Caco-2 (cell line): ENCODE measurements at regions not wholly inside any gene's neighbourhood (a gene's known extent, or its start where the extent isn't known, plus 50 kb on each side); places are given as distances from the start of the nearest gene placed in this dataset.

Experiments
- BruUV-seq: library from RNA; stranded (reverse); fragments of 400-500 nt; replicated peaks from 2 replicates; lab custom pipeline; 2021; lab: Mats Ljungman, UMichigan
- CTCF ChIA-PET: fragments of 300-600 bp; sonication (Branson Sonifier 250); formaldehyde crosslinking; loops from one replicate; lab custom pipeline; 2022; ENCODE audit warnings: antibody characterized with exemption; lab: Charles Lee
- POLR2A ChIA-PET: fragments of 300-600 bp; sonication (Branson Sonifier 250); formaldehyde crosslinking; loops from one replicate; lab custom pipeline; 2022; ENCODE audit warnings: antibody characterized with exemption; lab: Charles Lee
- DNase-seq, 2 experiments: peaks; one replicate each; pipeline versions ENCODE4 v3.0.0 to v3.0.0-alpha.2; 2020 to 2022
- H3K27me3 ChIP-seq: replicated peaks from 2 replicates; pipeline ENCODE4 v1.6.0; 2011; ENCODE audit warnings: low read length; ENCODE audit not compliant: control insufficient read depth, insufficient read depth
- H3K36me3 ChIP-seq: 2 replicates; pipeline ENCODE4 v1.5.1; 2011; ENCODE audit warnings: low read length; ENCODE audit not compliant: control insufficient read depth, insufficient read depth
- H3K4me1 ChIP-seq: fragments of 250-450 bp; sonication (Bioruptor Pico); 2 replicates; pipeline ENCODE4 v1.5.1; 2020; ENCODE audit warnings: mild to moderate bottlenecking
- H3K4me3 ChIP-seq: 2 replicates; pipeline ENCODE4 v1.5.1; 2011; ENCODE audit warnings: low read depth, mild to moderate bottlenecking, control low read depth, low read length
- H3K9me3 ChIP-seq: fragments of 250-450 bp; sonication (Bioruptor Pico); 2 replicates; pipeline ENCODE4 v1.5.1; 2020; ENCODE audit warnings: mild to moderate bottlenecking, moderate library complexity
- H3K27ac Mint-ChIP-seq: one replicate; pipeline ENCODE4 v1.8.0; 2022; ENCODE audit warnings: mixed read lengths; ENCODE audit not compliant: unreplicated experiment
- H3K27me3 Mint-ChIP-seq: one replicate; pipeline ENCODE4 v1.8.0; 2022; ENCODE audit warnings: mixed read lengths; ENCODE audit not compliant: insufficient read depth, unreplicated experiment
- H3K36me3 Mint-ChIP-seq: one replicate; pipeline ENCODE4 v1.8.0; 2022; ENCODE audit warnings: mild to moderate bottlenecking, mixed read lengths; ENCODE audit not compliant: insufficient read depth, unreplicated experiment
- H3K4me1 Mint-ChIP-seq: one replicate; pipeline ENCODE4 v1.8.0; 2022; ENCODE audit warnings: low read depth, mixed read lengths; ENCODE audit not compliant: unreplicated experiment
- H3K4me3 Mint-ChIP-seq: one replicate; pipeline ENCODE4 v1.8.0; 2022; ENCODE audit warnings: mild to moderate bottlenecking, moderate library complexity, mixed read lengths; ENCODE audit not compliant: unreplicated experiment
- H3K9me3 Mint-ChIP-seq: one replicate; pipeline ENCODE4 v1.8.0; 2022; ENCODE audit warnings: mixed read lengths; ENCODE audit not compliant: unreplicated experiment
- intact Hi-C: fragments of 100-400 bp; cut with micrococcal nuclease; formaldehyde crosslinking; loops from one replicate; pipeline ENCODE4 v1.10.0; 2022; ENCODE audit not compliant: unreplicated experiment
- TF ChIP-seq, protein P1 (sequence below), 2 experiments: fragments of 200-600 bp in 1 of 2; IDR thresholded peaks; 1 replicate in 1 of 2; 2 replicates in 1 of 2; pipeline versions ENCODE4 v1.5.1 to v1.8.0; 2011 to 2022; ENCODE audit warnings: antibody characterized with exemption in 1 of 2, control low read depth in 1 of 2, inconsistent platforms in 1 of 2, low read depth in 1 of 2, low read length in 1 of 2, mild to moderate bottlenecking in 1 of 2, moderate library complexity in 1 of 2; ENCODE audit not compliant: insufficient read depth in 1 of 2, severe bottlenecking in 1 of 2, unreplicated experiment in 1 of 2

DNA sequence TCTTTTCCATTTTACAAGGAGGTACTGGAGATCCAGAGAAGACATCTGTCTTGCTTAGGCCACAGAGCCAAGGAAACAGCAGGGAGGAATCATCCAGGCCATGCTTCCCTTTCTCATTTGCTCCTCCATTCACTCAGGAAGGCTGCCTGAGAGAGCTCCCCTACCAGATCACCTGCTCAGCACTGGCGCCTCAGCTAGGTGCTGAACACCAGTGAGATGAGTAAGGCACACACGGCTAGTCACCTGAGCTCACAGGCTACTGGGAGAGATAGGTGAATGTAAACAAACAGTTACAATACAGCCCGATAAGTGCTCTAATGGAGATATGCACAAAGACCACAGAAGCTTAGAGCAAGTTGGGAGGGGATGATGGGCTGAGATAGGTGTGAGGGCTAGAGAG lies 149.8 kb upstream of the ARHGEF9 start:
- H3K4me1 Mint-ChIP-seq: no peaks in the 10 kb centered on the region
- H3K27me3 Mint-ChIP-seq: peaks cover 3% of the 10 kb centered on the region
- Histone ChIP-seq H3K4me1 (no peaks in the 10 kb centered on the region), H3K9me3 (no peaks in the 10 kb centered on the region), H3K27me3 (no peaks in the 10 kb centered on the region), H3K4me3 (no peak overlapping the region), H3K36me3 (no peaks in the 10 kb centered on the region)
- ChIA-PET POLR2A (no interaction called here), CTCF (no interaction called here)
- H3K9me3 Mint-ChIP-seq: peaks cover 9% of the 10 kb centered on the region
- no peaks in the 10 kb centered on the region for H3K36me3 Mint-ChIP-seq
- no peak for DNase-seq
- no TSS peak for BruUV-seq
- TF ChIP-seq, protein P1, sequence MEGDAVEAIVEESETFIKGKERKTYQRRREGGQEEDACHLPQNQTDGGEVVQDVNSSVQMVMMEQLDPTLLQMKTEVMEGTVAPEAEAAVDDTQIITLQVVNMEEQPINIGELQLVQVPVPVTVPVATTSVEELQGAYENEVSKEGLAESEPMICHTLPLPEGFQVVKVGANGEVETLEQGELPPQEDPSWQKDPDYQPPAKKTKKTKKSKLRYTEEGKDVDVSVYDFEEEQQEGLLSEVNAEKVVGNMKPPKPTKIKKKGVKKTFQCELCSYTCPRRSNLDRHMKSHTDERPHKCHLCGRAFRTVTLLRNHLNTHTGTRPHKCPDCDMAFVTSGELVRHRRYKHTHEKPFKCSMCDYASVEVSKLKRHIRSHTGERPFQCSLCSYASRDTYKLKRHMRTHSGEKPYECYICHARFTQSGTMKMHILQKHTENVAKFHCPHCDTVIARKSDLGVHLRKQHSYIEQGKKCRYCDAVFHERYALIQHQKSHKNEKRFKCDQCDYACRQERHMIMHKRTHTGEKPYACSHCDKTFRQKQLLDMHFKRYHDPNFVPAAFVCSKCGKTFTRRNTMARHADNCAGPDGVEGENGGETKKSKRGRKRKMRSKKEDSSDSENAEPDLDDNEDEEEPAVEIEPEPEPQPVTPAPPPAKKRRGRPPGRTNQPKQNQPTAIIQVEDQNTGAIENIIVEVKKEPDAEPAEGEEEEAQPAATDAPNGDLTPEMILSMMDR (IDR thresholded peaks at IDR 0.05; ENCODE audit: insufficient read depth in 1 of 2, low read depth in 1 of 2, low read length in 1 of 2, severe bottlenecking in 1 of 2, unreplicated experiment in 1 of 2): no peak
- H3K4me3 Mint-ChIP-seq: no peak overlapping the region
- intact Hi-C loops: no loop called here
- no peak overlapping the region for H3K27ac Mint-ChIP-seq

DNA sequence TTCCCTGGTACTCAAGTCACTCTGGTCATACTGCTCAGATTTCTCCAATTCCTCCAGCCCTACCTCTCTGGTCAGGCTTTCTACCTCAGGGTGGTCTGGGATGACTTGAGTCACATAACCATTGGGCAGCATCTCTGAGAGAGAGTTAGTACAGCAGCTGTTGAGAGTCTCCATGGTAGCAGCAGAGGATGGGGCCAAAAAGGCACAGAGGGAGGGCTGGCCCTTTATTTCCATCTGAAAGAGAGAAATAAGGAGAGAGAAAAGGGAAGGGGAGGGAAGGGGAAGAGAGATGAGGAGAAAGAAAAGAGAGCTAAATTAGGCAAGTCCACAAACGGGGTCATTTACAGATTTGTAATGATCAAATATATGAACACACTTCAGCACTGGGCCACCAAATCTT lies 149.1 kb upstream of the ARHGEF9 start:
- POLR2A ChIA-PET: no interaction called here

DNA sequence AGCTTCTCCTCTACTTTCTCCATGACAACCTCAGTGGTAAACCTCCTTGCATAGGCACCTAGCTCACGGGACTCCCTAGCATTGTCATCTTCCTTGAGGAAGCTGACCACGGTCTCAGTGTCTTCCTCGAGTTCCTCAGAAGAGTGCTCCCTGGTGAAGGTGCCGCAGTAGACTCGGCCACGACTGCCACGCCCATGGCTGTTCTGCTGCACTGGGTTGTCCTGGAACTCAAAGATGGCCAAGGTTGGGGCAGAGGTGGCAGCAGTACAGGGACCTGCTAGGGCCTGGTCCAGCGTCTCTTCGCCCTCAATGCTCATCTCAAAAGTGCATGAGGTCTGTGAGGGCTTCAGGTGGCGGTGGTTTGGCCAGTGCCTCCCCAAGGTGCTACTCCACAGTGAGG lies 147.9 kb upstream of the ARHGEF9 start:
- CTCF ChIA-PET: no interaction called here
- Mint-ChIP-seq H3K36me3 (no peaks in the 10 kb centered on the region), H3K27ac (no peak overlapping the region), H3K27me3 (no peaks in the 10 kb centered on the region), H3K9me3 (peaks cover 10% of the 10 kb centered on the region), H3K4me1 (no peaks in the 10 kb centered on the region), H3K4me3 (no peak overlapping the region)
- BruUV-seq: no TSS peak
- intact Hi-C loops: no loop called here
- no peak overlapping the region for H3K4me3 ChIP-seq
- H3K36me3 ChIP-seq: no peaks in the 10 kb centered on the region
- POLR2A ChIA-PET: no interaction called here
- H3K27me3 ChIP-seq: no peaks in the 10 kb centered on the region
- H3K4me1 ChIP-seq: no peaks in the 10 kb centered on the region
- TF ChIP-seq, protein P1 (IDR thresholded peaks at IDR 0.05; ENCODE audit: insufficient read depth in 1 of 2, low read depth in 1 of 2, low read length in 1 of 2, severe bottlenecking in 1 of 2, unreplicated experiment in 1 of 2): no peak
- no peak for DNase-seq
- H3K9me3 ChIP-seq: no peaks in the 10 kb centered on the region

More for the DNA sequence above, 149.1 kb upstream of the ARHGEF9 start:
- Histone ChIP-seq H3K27me3 (no peaks in the 10 kb centered on the region), H3K4me3 (no peak overlapping the region), H3K36me3 (no peaks in the 10 kb centered on the region), H3K9me3 (no peaks in the 10 kb centered on the region), H3K4me1 (no peaks in the 10 kb centered on the region)
- Mint-ChIP-seq H3K4me1 (no peaks in the 10 kb centered on the region), H3K27ac (no peak overlapping the region), H3K4me3 (no peak overlapping the region), H3K9me3 (peaks cover 9% of the 10 kb centered on the region), H3K27me3 (peaks cover 3% of the 10 kb centered on the region), H3K36me3 (no peaks in the 10 kb centered on the region)
- CTCF ChIA-PET: no interaction called here
- TF ChIP-seq, protein P1 (IDR thresholded peaks at IDR 0.05; ENCODE audit: insufficient read depth in 1 of 2, low read depth in 1 of 2, low read length in 1 of 2, severe bottlenecking in 1 of 2, unreplicated experiment in 1 of 2): no peak
- no TSS peak for BruUV-seq
- no peak for DNase-seq
- intact Hi-C loops: no loop called here
